HG03159 (cell line): ENCODE measurements at regions not wholly inside any gene's neighbourhood (a gene's known extent, or its start where the extent isn't known, plus 50 kb on each side); places are given as distances from the start of the nearest gene placed in this dataset.

Experiments
- ATAC-seq: cut with Tn5 transposase; IDR thresholded peaks from one replicate; pipeline ENCODE4 v1.9.1; 2021; ENCODE audit warnings: mild to moderate bottlenecking, moderate library complexity; ENCODE audit not compliant: unreplicated experiment

GRCh38 chr13:50344717-50345116 lies 329.5 kb downstream of the KCNRG start:
- ATAC-seq = no peak

GRCh38 chr13:50345804-50346203 lies 330.6 kb downstream of the KCNRG start:
- ATAC-seq = no peak

GRCh38 chr13:50348371-50348770 lies 333.1 kb downstream of the KCNRG start:
- no peak for ATAC-seq

GRCh38 chr13:50352720-50353480 lies 337.7 kb downstream of the KCNRG start:
- no peak for ATAC-seq

- ATAC-seq = no peak
These were observed 338.6 kb downstream of the KCNRG start for GRCh38 chr13:50353651-50354415.

- peak; percentile 71 for ATAC-seq
These were observed 340.6 kb downstream of the KCNRG start for GRCh38 chr13:50355797-50356196.

GRCh38 chr13:50357136-50357535 lies 341.9 kb downstream of the KCNRG start:
- ATAC-seq = no peak

GRCh38 chr13:50357586-50358118 lies 342.4 kb downstream of the KCNRG start:
- no peak for ATAC-seq

- ATAC-seq = no peak
These were observed 343.2 kb downstream of the KCNRG start for GRCh38 chr13:50358231-50359040.

- no peak for ATAC-seq
These were observed 343.8 kb downstream of the KCNRG start for GRCh38 chr13:50359041-50359367.

- ATAC-seq = no peak
These were observed 344.5 kb downstream of the KCNRG start for GRCh38 chr13:50359779-50360178.

GRCh38 chr13:50360637-50361036 lies 345.4 kb downstream of the KCNRG start:
- ATAC-seq = no peak

- ATAC-seq = no peak
These were observed 346.0 kb downstream of the KCNRG start for GRCh38 chr13:50361282-50361681.

- peak; percentile 48 for ATAC-seq
These were observed 350.5 kb downstream of the KCNRG start for GRCh38 chr13:50365408-50366391.

GRCh38 chr13:50366488-50367174 lies 351.4 kb downstream of the KCNRG start:
- peak; percentile 61 for ATAC-seq

GRCh38 chr13:50369646-50370045 lies 354.4 kb downstream of the KCNRG start:
- ATAC-seq = no peak

- ATAC-seq = peak; percentile 62
These were observed 355.2 kb downstream of the KCNRG start for GRCh38 chr13:50370303-50370950.

- ATAC-seq = no peak
These were observed 359.3 kb downstream of the KCNRG start for GRCh38 chr13:50374517-50374916.

- no peak for ATAC-seq
These were observed 360.5 kb downstream of the KCNRG start for GRCh38 chr13:50375792-50376191.
